ENCODE measurements at regions not wholly inside any gene's neighbourhood (a gene's known extent, or its start where the extent isn't known, plus 50 kb on each side); places are given as distances from the start of the nearest gene placed in this dataset.
A peak's percentile ranks its signal among the peaks of the same experiment; 100 is the strongest.
"Not testable (repeated sequence)": the region's sequence is repeated elsewhere in the genome, so short reads cannot be mapped to it uniquely, and the experiment has no call there.

DNA sequence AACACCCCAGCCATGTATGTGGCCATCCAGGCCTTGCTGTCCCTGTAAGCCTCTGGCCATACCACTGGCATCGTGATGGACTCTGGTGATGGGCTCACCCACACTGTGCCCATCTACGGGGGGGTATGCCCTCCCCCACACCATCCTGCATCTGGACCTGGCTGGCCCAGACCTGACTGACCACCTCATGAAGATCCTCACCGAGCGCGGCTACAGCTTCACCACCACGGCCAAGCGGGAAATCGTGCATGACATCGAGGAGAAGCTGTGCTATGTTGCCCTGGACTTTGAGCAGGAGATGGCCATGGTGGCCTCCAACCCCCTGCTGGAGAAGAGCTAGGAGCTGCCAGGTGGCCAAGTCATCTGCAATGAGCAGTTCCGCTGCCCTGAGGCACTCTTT, 80.4 kb upstream of the ZCCHC2 start:
- no peak for DNase-seq

DNA sequence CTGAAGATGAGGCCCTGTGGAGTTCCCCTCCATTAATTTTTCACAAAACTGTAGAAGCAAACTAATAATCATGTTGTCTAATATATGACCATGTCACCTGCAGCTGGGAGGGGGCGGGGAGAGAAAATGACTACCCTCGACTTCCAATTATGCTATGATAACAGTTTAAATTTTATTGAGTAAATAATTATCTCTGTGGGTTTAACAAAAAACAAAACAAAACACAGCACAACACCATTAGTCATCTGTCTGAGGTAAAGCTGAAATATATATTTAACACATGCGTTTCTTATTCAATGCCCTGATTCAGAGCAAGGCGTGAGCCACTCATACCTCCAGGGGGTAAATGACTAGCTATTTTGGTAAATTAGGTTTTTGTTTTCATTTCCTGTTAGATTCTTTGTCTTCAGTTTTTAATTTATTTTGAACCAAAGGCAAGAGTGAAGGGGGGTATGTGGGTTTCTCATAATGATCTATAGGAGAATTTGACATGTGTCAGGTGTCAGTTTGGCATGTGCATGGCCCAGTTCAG, 77.4 kb upstream of the ZCCHC2 start:
- DNase-seq = no peak

DNA sequence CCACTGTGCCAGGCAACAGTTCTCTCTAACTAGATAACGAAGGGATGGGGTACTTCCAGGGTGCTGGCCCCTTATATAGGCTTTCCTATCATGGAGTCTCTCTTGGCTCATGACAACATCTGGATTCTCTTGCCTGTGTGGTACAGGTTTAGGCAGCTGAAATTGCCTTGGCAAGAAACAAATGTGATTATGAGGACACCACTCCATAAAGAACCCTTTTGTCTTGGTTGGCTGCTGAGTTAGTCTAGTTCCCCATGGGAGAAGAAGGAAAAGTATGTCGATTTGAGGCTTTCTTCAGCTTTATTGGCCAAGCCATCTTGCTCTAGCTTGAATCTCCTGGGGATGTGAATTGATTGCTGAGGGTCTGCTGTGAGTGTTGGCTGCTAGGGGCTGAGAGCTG, 76.3 kb upstream of the ZCCHC2 start:
- no peak for DNase-seq

DNA sequence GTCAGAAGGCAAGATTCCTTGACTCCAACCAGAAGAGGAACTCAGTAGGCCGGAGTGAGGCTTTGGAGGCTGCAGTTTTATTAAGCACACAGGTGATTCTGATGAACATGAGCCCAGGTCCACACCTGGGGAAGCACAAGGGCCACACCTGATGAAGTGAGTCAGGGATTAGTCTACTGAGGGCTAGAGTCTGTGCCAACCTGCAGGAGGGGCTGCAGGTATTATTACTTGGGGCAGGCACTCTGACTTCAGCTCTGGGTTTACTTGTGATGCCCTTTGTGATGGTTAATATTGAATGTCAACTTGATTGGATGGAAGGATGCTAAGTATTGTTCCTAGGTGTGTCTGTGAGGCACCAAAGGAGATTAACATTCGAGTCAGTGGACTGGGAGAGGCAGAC, 75.2 kb upstream of the ZCCHC2 start:
- no peak for DNase-seq

DNA sequence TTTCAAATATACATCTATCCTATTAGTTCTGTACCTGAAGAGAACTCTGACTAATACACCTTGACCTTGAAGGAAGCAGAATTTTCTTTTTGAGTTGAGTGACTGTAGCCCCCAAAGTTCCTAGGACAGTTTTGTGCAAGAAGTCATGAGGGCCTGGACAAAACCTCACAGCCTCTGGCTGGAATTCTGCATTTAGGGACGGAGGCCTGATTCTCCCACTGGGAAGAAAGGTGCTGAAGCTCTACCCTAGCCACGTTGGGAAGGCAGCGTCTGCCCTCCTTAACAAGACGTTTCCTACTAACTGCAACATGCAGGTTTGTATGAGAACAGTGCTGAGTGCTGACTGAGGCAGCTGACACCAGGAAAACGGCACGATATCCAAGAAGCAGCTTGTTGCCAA, 74.4 kb upstream of the ZCCHC2 start:
- DNase-seq = no peak

DNA sequence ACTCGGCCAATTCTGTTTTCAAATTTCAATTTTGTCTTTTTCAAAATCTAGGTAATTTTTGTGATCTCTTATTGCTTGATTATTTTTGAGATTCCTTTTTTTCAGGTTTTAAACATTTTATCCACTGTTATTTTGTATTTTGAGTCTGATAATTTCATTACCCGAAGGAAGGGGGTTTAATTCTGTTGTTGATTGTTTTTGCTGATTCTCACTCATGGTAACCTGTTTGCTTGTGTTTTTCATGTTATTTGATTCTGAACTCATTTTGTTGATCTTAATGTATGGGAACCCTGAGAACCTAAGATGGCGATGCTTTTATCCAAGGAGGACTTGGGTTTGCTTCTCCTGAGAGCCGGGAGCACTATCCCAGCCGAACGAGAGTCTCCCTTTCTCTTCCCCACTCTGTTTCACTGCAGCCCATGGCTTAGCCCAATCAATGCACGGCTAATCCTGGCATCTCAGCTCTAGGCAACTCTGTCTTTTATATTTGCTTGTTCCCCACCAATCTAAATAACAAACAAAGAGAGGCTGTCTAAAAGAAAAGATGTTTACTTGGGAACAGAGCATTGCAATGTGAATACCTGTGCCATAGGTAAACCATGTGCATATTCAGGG, 73.2 kb upstream of the ZCCHC2 start:
- DNase-seq = no peak

DNA sequence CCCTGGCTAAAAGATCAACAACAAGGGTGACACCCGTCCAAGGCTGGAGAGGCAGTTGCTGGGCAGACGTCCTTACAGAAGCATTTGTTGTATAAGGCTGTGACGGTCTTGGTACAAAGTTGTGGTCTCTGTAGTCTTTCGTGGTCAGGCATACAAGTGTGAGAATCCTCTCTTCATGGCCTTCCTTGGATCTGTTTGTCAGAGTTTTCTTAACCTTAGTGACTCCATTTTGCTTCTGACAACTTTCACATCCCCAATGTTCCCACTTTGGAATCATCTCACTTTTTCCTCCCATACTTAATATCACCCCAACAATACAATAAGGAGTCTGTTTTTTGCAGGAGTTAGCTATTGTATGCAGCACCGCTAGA, 72.7 kb upstream of the ZCCHC2 start:
- DNase-seq = no peak

DNA sequence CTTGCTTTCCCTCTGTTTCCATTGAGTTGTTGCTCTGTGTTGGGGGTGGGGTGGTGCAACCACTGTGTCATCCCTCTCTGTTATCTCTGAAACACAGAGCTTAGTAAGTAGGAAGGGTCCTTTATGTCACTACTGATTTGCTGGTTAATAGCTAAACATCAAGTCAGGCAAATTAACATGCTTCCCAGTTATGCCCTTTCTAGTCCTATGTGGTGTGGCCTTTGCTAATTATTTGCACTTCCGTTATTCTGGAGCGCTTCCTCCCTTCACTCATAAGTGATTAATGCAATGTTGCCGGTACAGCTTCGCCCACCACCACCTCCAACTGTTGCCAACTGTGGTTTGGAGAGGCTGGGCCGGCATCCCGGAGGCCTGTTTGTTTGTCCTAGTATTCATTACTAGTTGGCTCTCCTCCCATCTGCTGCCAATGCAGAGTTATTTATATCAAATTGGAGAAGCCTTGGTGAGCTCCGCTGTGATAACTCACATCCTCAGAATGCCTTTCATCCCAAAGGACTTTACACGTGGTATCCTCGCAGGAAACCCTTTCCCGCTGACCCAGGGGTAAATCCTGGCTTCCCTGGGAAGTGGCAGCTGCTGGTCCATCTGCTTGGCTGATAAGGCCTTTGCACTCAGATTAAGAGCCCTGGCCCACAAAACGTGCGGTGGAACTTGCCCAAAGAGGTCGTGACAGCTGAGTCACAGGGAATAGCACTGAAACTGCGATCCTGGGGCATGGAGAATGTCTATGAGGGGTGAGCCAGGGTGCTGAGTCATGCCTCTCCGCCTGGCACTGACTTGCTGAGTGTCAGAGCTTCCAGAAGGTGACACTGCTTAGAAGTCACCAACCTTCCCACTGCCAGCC, 72.0 kb upstream of the ZCCHC2 start:
- peak; percentile 49 for DNase-seq

DNA sequence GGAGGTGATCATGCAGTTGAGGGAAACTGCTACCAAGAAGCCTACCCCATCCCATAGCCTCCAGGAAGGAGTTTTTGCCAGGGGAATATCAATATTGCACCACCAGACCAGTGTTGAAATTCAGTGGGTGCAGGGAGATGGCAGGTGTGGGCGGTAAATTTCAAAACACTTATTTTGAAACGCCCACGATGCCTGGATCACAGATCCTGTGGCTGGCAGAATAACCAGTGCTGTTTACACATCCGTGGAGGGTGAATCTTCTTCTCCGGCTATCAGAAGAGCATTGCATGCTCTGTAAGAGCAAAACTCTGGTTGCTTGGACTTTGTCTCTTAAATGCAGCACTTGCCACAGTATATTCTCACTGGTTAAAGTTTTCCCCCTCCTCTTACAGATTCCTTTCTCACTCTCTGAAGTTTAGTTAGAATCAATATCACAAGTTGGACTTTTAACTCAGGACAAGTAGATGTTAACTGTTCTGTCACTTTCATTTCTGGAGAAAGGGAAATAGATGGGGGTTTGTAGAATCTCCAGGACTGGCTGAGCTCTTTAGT, 70.5 kb upstream of the ZCCHC2 start:
- no peak for DNase-seq

DNA sequence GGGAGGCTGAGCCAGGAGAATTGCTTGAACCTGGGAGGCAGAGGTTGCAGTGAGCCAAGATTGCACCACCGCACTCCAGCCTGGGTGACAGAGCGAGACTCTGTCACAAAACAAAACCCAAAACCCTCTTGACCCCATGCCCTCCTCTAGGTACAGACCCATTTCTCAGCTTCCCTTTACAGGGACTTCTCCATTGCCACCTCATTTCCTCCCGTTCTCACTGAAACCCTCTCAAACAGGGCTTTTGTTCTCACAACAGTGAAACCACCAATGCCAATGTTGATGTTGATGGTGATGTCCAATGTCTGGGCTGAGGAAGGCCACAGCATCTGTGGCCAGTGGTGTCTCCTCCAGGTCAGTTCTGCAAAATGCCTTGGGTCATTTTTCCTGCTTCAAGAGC, 69.0 kb upstream of the ZCCHC2 start:
- DNase-seq = no peak

DNA sequence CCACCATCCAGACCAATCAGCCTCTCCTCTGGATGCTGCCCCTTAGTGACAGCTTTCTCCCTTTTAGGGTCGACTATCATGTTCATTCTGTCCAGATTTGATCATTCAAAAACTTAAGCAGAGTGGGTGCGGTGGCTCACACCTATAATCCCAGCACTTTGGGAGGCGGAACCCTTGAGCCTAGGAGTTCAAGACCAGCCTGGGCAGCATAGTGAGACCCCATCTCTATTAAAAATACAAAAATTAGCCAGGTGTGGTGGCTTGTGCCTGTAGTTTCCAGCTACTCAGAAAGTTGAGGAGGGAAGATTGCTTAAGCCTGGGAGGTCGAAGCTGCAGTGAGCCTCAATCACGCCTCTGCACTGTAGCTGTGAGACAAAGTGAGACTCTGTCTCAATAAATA, 68.3 kb upstream of the ZCCHC2 start:
- DNase-seq = no peak

DNA sequence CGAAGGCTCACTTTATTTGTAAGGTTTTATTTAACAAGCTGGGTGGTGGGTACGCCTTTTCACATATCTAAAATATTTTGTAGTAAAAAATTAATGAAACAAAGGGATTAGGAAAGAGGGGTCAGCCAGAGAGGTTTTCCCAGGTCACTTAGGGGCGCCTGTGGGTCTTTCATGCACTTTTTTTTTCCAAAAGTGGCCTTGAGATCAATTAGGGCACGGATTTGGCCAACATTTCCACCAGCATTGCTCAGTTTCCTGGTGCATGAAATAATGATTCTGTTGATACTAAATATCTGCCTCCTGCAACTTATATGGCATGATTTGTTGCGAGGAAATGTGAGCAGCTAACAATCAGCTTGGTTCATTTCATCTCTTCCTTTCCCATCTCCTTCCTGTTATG, 67.6 kb upstream of the ZCCHC2 start:
- DNase-seq = no peak

DNA sequence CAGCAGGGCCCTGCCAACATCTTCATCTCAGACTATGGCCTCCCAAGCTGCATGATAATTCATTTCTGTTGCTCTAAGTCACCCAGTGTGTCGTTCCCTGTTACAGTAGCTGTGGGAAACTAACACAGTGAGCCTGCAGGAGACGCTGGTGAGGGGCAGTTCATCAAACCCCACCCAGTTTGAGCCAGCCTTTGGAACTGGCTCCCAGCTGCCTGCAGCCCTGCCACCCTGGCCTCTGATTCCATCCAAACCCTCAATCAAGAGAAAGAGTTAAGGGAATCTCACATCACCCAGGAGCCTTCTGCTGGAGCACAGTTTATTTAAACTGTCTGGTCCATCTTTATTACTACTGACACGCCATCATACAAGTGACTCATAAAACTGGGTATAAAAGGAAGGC, 64.9 kb upstream of the ZCCHC2 start:
- no peak for DNase-seq

DNA sequence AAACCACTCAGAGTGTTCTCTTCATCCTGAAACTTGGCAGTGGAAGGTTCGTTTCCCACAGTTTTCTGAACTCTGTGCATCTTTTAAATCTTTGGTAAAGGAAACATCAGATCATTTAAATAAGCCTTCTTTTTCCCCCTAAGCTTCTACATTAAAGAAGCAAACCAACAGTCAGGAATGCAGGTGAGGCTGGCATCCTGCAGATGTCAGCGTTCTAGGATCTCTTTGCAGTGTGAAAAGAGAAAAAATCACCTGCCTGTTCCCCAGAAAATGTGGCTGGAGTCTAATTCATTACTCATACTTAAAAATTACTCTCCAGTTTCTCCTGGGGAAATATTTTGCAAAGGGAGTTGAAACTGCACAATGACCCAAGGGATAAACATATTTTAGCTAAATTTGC, 64.5 kb upstream of the ZCCHC2 start:
- no peak for DNase-seq

DNA sequence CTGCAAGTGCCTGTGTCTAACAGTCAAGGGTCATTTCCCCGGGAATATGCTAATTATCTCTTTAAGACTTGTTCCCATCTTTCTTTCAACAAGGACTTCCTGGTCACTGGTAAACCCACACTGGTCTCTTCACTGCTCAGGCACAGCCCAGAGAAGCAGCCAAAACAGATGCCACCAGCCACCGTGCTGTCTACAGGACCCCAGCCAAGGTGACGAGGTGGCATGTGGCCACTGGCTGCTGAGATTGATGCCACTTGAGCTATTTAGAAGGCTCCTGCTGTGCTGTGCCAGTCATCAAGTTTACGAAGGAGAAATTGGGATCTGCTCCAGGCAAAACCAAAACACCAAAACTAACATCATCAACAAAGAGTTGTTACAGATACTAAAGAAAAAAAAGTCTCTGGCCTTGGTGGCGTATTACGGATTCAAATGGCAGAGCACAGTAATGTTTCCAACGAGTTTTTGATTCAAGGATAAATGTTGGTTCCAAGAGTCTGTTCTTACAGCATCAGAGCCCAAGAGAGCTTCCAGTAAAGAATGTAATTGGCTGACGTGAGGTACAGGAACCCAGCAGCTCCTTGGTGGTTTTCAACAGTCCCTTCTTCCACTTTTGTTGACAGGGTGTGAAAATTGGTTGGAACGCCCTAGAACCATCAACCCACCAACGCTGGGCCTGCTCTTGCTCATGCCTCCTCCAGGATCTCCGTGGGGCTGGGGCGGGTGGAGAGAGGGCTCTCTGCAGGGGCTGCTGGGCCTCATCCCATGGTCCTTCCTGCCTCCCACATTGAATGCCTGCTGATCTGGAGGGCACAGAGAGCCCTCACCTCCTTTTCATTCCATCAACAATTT, 63.7 kb upstream of the ZCCHC2 start:
- DNase-seq = peak; percentile 79

DNA sequence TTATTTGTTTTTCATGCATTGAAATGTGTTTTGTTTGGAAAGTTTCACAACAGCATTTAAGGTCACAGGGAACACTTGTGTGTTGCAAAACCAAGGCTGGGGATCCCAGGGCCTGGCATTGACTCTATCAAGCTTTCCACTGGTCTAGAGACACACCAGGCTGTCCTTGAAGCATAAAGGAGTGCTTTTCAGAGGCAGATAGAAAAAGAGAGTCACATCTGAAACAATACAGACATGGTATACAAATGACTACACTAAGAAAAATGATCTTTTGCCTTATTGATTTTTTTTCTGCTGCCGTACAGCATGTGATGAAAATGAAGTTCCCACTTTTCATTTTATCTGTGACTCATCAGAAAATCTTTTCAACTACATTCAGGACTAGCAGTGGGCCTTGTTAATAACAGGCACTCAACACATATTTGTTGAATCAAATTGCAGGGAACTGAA, 61.9 kb upstream of the ZCCHC2 start:
- no peak for DNase-seq

DNA sequence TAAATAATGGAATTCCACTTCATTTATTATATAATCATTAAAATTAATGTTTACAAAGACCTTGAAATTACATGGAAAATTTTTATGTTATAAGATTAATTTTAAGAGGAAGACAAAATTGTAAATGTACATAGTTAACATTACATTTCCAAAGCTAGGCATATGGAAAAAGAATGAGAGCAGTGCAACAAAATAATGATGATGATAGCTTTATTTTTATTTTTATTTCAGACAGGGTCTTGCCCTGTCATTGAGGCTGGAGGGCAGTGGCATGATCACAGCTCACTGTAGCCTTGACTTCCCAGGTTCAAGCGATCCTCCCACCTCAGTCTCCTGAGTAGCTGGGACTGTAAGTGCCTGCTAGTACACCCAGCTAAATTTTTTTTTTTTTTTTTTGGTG, 61.2 kb upstream of the ZCCHC2 start:
- DNase-seq = no peak

DNA sequence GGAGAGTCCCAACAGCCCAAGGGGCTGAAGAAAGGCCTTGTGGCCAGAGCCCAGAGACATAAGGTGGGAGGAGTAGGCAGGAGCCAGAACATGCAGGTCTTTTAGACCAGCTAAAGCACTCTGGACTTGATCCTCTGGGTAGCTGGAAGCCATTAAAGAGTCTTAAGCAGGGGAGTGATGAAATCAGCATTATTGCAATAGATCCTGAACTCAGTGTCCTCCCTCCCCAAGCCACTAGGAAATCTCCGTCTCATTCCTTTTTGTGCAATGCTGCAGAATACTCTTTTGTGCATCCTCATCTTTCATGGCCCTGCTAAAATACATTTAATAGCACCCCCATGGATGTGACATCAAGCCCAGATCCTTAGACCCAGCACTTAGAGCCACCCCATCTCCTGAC, 58.6 kb upstream of the ZCCHC2 start:
- DNase-seq = no peak

DNA sequence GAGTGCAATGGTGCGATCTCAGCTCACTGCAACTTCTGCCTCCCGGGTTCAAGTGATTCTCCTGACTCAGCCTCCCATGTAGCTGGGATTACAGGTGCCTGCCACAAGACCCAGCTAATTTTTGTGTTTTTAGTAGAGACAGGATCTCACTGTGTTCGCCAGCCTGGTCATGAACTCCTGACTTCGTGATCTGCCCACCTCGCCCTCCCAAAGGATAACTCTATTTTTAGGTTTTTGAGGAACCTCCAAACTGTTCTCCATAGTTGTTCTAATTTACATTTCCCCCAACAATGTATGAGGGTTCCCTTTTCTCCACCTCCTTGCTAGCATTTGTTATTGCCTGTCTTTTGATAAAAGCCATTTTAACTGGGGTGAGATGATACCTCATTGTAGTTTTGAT, 53.7 kb upstream of the ZCCHC2 start:
- DNase-seq = not testable (repeated sequence)

Measured in DMS79 treated with DMSO at 0.1 percent for 48 hours (cell line).